Adrenal gland (tissue), 5 donors: ENCODE measurements at regions not wholly inside any gene's neighbourhood (a gene's known extent, or its start where the extent isn't known, plus 50 kb on each side); places are given as distances from the start of the nearest gene placed in this dataset.

Experiments used
- POLR2A ChIP-seq, 2 donors: fragments of 450-650 bp; IDR thresholded peaks; one replicate each; pipeline ENCODE4 v1.6.1; 2017; ENCODE audit warnings: antibody characterized with exemption in 2 of 2, mild to moderate bottlenecking in 2 of 2, moderate library complexity in 1 of 2
- TF ChIP-seq, protein P1 (sequence below), 6 experiments: fragments of 450-650 bp in 4 of 6; fragments of 200-600 bp in 2 of 6; sonication (generic) in 1 of 6; IDR thresholded peaks; 1 replicate in 5 of 6; 2 replicates in 1 of 6; pipeline versions ENCODE4 v1.5.1 to v1.8.0; 2016 to 2021; ENCODE audit warnings: antibody characterized with exemption in 6 of 6, mild to moderate bottlenecking in 2 of 6, moderate library complexity in 1 of 6
- donor health status: DM: no; HTN: no; CAD: no.

DNA sequence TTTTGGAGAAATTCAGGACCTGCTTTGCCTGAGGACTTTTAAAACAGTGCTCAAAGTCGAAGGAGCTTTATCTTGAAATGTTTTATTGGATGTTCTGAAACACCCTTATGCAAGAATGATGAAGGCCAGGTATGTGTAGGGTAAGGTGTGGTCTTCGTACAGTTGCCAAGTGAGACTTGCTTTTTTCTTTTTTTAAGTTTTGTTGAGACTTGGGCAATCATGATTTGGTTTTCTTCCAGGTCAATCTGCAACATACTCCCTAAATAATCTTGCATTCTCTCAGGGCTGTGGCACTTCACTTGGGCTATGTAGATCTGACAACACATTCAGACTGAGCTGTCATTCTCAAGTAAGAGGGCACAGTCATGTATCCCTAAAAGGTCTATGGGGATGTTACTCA, 75.0 kb downstream of the GATA3 start:
- TF ChIP-seq, protein P1, sequence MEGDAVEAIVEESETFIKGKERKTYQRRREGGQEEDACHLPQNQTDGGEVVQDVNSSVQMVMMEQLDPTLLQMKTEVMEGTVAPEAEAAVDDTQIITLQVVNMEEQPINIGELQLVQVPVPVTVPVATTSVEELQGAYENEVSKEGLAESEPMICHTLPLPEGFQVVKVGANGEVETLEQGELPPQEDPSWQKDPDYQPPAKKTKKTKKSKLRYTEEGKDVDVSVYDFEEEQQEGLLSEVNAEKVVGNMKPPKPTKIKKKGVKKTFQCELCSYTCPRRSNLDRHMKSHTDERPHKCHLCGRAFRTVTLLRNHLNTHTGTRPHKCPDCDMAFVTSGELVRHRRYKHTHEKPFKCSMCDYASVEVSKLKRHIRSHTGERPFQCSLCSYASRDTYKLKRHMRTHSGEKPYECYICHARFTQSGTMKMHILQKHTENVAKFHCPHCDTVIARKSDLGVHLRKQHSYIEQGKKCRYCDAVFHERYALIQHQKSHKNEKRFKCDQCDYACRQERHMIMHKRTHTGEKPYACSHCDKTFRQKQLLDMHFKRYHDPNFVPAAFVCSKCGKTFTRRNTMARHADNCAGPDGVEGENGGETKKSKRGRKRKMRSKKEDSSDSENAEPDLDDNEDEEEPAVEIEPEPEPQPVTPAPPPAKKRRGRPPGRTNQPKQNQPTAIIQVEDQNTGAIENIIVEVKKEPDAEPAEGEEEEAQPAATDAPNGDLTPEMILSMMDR (IDR thresholded peaks at IDR 0.05), result no peak
- TF ChIP-seq POLR2A (IDR thresholded peaks at IDR 0.05), result no peak
